H4 (cell line): ENCODE measurements at regions not wholly inside any gene's neighbourhood (a gene's known extent, or its start where the extent isn't known, plus 50 kb on each side); places are given as distances from the start of the nearest gene placed in this dataset.

ENCODE experiments used
- DNase-seq: peaks from one replicate; pipeline ENCODE4 v3.0.0-alpha.2; 2015; ENCODE audit warnings: low spot score

DNA sequence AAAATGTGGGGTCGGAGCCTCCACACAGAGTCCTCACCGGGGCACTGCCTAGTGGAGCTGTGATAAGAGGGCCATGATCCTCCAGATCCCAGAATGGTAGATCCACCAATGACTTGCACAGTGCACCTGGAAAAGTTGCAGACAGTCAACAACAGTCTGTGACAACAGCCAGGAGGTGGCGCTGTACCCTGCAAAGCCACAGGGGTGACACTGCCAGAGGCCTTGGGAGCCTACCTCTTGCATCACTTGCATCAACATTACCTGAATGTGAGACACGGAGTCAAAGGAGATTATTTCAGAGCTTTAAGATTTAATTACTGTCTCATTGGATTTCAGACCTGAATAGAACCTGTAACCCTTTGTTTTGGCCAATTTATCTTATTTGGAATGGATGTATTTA is 614.1 kb upstream of the CDH9 start:
- DNase-seq: no peak

- DNase-seq: no peak
Observed at GRCh38 chr5:27639005-27639612, 600.7 kb upstream of the CDH9 start.

DNA sequence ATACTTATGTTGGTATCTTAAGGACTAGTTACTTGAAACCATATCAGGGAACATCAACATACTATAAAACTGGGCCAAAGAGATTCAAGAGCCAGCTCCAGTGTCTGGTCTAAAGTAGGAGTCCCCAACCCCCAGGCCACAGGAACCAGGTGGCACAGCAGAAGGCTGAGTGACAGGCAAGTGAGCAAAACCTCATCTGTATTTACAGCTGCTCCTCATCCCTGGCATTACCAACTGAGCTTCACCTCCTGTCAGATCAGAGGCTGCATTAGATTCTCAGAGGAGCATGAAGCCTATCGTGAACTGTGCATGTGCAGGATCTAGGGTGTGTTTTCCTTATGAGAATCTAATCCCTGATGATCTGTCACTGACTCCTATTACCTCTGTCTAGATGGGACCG is 581.6 kb upstream of the CDH9 start:
- no peak for DNase-seq

GRCh38 chr5:27612161-27612560 is 573.8 kb upstream of the CDH9 start:
- DNase-seq: no peak

- no peak for DNase-seq
Observed at GRCh38 chr5:27608992-27609391, 570.6 kb upstream of the CDH9 start.

GRCh38 chr5:27598576-27598975 is 560.2 kb upstream of the CDH9 start:
- no peak for DNase-seq

DNA sequence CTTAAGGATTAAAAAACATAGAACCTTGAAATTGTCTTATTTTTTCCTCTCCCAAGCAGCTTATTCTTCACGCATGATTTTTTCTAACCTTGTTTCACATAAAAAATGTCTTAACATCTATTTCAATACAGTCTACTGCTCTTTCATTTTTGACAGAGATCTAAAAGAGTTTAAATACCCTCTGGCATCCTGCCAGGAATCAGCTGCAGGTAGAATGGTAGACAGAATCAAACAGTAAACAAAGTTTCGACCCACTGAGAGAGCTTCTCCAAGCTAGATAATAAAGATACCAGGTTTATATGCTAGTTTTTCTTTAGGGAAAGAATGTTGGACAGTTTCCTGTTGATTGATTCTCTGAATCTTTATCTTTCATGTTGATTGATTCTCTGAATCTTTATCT is 555.8 kb upstream of the CDH9 start:
- no peak for DNase-seq

DNA sequence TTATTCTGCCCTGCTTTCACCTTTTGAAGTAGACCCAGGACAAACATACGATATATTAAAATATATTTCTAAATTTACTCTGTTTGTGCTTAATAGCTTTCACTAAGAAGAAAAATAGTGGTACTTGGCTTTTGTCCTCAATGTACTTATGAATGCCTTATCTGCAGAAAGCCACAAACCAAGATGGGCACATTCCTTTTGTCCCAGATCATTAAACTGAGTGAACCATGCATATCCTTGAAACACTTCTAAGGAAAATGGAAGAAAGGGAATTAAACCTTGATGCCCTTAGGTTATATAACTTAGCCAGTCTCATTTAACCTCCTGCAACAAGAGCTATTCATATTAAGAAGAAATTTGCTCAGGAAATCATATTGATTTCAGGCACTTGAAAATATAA is 553.8 kb upstream of the CDH9 start:
- DNase-seq: peak; percentile 84

GRCh38 chr5:27590503-27590902 is 552.1 kb upstream of the CDH9 start:
- DNase-seq: no peak

- no peak for DNase-seq
Observed at GRCh38 chr5:27578279-27578678, 539.9 kb upstream of the CDH9 start.

- no peak for DNase-seq
Observed at GRCh38 chr5:27571681-27572080, 533.3 kb upstream of the CDH9 start.

GRCh38 chr5:27568811-27569210 is 530.4 kb upstream of the CDH9 start:
- no peak for DNase-seq

DNA sequence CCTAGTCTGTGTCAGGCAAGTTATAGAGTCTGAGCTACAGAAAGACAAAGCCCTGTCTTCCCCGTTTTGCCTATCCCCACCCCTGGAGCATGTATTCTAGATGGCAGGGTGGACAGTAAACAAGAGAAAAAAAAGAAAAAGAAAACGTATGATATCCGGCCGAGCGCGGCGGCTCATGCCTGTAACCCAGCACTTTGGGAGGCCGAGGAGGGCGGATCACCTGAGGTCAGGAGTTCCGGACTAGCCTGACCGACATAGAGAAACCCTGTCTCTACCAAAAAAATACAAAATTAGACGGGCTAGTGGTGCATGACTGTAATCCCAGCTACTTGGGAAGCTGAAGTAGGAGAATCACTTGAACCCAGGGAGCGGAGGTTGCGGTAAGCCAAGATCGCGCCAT is 523.0 kb upstream of the CDH9 start:
- DNase-seq: no peak

GRCh38 chr5:27548484-27548883 is 510.1 kb upstream of the CDH9 start:
- DNase-seq: no peak

- DNase-seq: no peak
Observed at GRCh38 chr5:27535031-27535557, 496.7 kb upstream of the CDH9 start.

DNA sequence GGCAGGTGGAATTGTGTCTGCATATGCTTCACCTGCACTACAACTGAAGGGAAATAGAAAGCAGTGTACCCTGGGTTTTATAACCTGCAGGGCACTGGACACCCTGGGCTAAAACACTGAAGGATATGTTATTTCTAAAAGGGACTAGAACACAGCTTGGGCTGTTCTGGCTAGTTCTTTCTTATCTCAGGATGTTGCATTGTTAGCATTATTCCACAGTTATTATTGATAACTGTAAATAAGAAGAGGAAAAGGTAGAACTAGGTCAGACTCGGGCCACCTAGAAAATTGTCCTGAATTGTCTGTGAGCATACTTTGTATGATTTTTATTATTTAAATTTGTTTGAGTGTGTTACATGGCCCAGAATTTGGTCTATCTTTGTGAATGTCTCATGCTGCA is 493.9 kb upstream of the CDH9 start:
- no peak for DNase-seq

DNA sequence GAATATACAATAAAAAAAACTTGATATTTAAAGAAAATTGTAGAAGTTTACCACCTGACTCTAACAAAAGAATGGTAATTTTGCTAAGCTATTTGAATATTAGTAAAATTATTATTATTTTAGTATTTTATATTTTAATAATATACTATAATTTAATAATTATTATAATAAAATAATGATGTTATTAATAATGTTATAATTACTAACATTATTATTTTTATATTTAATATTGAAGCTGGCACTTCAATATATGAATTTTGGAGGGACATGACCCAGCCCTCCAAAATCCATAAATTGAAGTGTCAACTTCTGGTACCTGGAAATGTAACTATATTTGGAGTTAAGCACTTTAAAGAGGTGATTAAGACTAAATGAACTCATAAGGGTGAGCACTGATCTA is 486.1 kb upstream of the CDH9 start:
- no peak for DNase-seq

- DNase-seq: no peak
Observed at GRCh38 chr5:27523629-27524028, 485.2 kb upstream of the CDH9 start.

- DNase-seq: no peak
Observed at GRCh38 chr5:27516437-27516836, 478.1 kb upstream of the CDH9 start.

- no peak for DNase-seq
Observed at GRCh38 chr5:27511061-27511460, 472.7 kb upstream of the CDH9 start.

- no peak for DNase-seq
Observed at GRCh38 chr5:27503813-27504212, 465.4 kb upstream of the CDH9 start.

GRCh38 chr5:27502236-27502635 is 463.9 kb upstream of the CDH9 start:
- no peak for DNase-seq

GRCh38 chr5:27497491-27497890 is 459.1 kb upstream of the CDH9 start:
- DNase-seq: no peak

DNA sequence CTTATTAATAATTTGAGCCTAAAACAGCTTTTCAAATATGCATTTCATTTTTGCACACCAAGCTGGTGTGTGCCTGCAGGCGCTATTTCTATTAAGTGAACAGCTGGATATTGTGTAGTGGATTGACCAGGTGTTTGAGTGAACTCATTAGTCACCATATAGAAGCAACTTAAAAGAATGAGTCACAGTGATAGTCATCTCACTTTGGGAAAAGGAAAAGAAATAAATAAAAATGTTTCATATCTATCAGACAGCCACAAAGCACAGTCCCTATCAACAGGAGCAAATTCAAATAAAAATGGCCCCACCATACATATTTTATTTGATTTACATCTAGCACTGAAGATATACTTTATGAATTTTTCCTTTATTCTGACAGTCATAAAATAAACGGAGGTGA is 456.5 kb upstream of the CDH9 start:
- DNase-seq: peak; percentile 26
